ENCODE measurements at regions not wholly inside any gene's neighbourhood (a gene's known extent, or its start where the extent isn't known, plus 50 kb on each side); places are given as distances from the start of the nearest gene placed in this dataset.

DNA sequence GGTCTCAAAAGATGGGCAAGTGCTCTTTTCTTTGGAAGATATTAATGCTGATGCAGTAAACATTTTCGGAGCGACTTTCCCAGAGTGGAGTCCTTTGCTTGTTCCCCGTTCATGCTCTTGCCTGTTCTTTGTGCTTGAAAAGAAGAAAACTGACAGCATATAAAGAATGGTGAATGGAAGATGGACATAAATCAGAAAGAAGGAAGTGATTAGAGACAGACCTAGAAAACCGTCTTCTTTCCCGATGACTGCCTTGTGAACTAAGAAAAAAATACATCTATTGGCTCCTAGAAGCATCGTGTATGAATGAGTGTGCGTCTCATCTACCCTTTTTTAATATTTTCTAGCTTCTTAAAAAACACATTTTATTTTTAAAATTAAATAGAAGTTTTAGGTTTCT, 740.1 kb upstream of the FANCL start:
- TF ChIP-seq, protein P1, sequence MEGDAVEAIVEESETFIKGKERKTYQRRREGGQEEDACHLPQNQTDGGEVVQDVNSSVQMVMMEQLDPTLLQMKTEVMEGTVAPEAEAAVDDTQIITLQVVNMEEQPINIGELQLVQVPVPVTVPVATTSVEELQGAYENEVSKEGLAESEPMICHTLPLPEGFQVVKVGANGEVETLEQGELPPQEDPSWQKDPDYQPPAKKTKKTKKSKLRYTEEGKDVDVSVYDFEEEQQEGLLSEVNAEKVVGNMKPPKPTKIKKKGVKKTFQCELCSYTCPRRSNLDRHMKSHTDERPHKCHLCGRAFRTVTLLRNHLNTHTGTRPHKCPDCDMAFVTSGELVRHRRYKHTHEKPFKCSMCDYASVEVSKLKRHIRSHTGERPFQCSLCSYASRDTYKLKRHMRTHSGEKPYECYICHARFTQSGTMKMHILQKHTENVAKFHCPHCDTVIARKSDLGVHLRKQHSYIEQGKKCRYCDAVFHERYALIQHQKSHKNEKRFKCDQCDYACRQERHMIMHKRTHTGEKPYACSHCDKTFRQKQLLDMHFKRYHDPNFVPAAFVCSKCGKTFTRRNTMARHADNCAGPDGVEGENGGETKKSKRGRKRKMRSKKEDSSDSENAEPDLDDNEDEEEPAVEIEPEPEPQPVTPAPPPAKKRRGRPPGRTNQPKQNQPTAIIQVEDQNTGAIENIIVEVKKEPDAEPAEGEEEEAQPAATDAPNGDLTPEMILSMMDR (IDR thresholded peaks at IDR 0.05) = no peak
- no peak for TF ChIP-seq POLR2A (IDR thresholded peaks at IDR 0.05)
- TF ChIP-seq POLR2AphosphoS5 (IDR thresholded peaks at IDR 0.05) = no peak
- Histone ChIP-seq H3K4me1 (peaks cover 0 to 3% of the 10 kb centered on the region in 2 donors), H3K36me3 (no peaks in the 10 kb centered on the region), H3K27me3 (no peaks in the 10 kb centered on the region), H3K9me3 (no peaks in the 10 kb centered on the region), H3K27ac (no peak overlapping the region), H3K4me3 (no peak overlapping the region)
- DNase-seq (ENCODE audit: low spot score in 2 of 2) = no peak
- intact Hi-C loops (cut with DNase I; ENCODE audit: low total_unique reads) = no loop called here

DNA sequence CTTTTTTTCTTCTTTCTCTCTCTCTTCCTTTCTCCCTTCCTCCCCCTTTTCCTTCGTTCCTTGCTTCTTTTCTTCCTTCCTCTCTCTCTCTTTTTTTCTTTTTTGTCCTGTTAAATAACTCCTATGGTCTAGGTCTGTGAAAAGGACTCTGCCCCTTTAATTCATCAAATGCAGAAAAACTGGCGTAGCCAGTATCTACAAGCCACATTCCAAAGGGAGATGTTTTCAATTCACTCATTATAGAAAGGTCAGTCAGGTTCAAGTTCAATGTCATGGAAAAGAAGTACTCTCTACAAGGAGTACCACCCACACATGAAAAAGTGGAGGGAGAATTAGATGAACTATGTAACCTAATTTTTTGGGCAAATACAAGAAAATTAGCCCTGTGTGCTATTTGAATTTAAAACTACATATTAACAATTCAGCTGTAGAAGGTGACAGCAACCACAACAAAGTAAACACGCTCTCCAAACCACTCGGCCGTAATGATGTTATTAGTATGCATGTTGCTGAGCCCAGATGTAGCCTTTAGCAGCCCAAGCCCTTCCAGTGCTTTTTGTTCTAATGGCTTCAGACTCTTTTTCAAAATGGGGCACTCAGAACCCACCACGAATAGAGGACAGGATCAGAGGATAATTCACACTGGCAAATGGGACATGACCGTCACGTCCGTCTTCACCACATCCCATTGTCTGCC, 735.4 kb upstream of the FANCL start:
- Histone ChIP-seq H3K27ac (no peak overlapping the region), H3K4me3 (no peak overlapping the region), H3K9me3 (no peaks in the 10 kb centered on the region), H3K4me1 (peaks cover 0 to 3% of the 10 kb centered on the region in 2 donors), H3K36me3 (no peaks in the 10 kb centered on the region), H3K27me3 (no peaks in the 10 kb centered on the region)
- TF ChIP-seq, protein P1 (IDR thresholded peaks at IDR 0.05) = no peak
- TF ChIP-seq POLR2A (IDR thresholded peaks at IDR 0.05) (no peak), POLR2AphosphoS5 (IDR thresholded peaks at IDR 0.05) (no peak)
- DNase-seq (ENCODE audit: low spot score in 2 of 2) = no peak
- intact Hi-C loops (cut with DNase I; ENCODE audit: low total_unique reads) = loop anchor here (10.0 kb wide), 1 partner anchor 168 kb away; no protein-coding TSS in a partner anchor

DNA sequence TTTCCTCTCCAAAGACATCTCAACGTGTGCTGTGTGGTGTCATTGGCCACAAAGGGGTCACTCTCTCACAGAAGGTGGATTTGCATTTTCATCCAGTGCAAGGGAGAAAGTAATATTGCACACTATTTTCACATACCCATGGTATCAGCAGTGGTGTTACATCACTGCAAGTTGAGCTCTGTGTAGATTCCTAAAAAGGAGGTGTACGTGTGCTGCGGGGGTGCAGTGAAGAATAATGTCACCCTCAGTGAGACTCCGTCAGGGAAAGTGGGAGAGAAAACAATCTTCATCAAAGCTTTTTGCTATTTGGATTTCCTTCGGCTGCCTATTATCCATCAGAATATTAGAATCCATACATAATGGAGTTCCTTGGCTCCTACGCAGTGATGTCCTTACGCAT, 733.8 kb upstream of the FANCL start:
- TF ChIP-seq POLR2A (IDR thresholded peaks at IDR 0.05) (no peak), POLR2AphosphoS5 (IDR thresholded peaks at IDR 0.05) (no peak)
- TF ChIP-seq, protein P1 (IDR thresholded peaks at IDR 0.05) = no peak
- Histone ChIP-seq H3K36me3 (no peaks in the 10 kb centered on the region), H3K9me3 (no peaks in the 10 kb centered on the region), H3K4me3 (no peak overlapping the region), H3K27me3 (no peaks in the 10 kb centered on the region), H3K27ac (no peak overlapping the region), H3K4me1 (peaks cover 0 to 3% of the 10 kb centered on the region in 2 donors)
- intact Hi-C loops (cut with DNase I; ENCODE audit: low total_unique reads) = loop anchor here (10.0 kb wide), 1 partner anchor 170 kb away; no protein-coding TSS in a partner anchor
- DNase-seq (ENCODE audit: low spot score in 2 of 2) = no peak

DNA sequence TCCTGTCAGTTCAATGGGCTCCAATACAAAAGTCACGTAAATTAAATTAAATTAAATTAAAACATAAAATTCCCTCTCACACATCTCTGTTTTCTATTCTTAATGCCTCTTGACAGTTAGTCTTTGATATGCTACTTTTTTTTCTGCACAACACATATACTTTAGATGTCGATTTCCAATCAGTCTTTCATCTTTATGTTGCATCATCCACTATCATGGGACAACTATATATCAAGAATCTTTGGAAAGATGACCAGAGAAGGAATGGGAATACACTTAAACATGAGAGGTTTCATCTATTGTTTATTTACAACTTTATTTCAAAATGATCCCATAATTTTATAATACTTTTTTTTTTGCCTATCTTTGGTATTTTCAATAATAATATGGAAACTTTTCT, 733.3 kb upstream of the FANCL start:
- H3K4me1 ChIP-seq = peaks cover 0 to 3% of the 10 kb centered on the region in 2 donors
- intact Hi-C loops (cut with DNase I; ENCODE audit: low total_unique reads) = loop anchor here (10.0 kb wide), 1 partner anchor 170 kb away; no protein-coding TSS in a partner anchor
- TF ChIP-seq POLR2A (IDR thresholded peaks at IDR 0.05) = no peak

DNA sequence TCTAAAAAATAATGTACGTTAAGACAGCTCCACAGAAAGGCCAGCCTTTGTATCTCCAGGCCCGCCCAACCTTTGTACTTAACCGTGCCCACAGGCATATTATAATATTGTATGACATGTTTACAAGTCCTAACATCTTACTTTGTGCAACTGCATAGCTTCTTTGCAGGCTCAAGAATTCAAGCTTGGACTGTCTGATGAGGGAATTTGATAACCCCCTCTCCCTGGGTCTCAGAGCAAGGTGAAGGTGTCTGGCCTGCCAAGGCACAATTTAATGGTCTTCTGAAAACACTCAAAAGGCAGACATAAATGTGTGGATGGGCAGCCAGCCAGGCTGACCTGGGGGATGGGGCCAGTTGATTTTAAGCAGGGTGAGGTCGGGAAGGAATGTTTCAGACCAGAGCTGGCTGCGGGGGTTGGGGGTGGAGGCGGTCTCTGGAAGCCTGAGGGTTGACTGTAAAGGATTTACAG, 732.7 kb upstream of the FANCL start:
- peaks cover 0 to 3% of the 10 kb centered on the region in 2 donors for H3K4me1 ChIP-seq
- H3K4me3 ChIP-seq = no peak overlapping the region
- no peaks in the 10 kb centered on the region for H3K27me3 ChIP-seq
- intact Hi-C loops (cut with DNase I; ENCODE audit: low total_unique reads) = loop anchor here (10.0 kb wide), 1 partner anchor 171 kb away; no protein-coding TSS in a partner anchor
- H3K9me3 ChIP-seq = no peaks in the 10 kb centered on the region
- DNase-seq (ENCODE audit: low spot score in 2 of 2) = no peak
- H3K27ac ChIP-seq = no peak overlapping the region
- TF ChIP-seq POLR2AphosphoS5 (IDR thresholded peaks at IDR 0.05) = no peak
- no peak for TF ChIP-seq POLR2A (IDR thresholded peaks at IDR 0.05)
- TF ChIP-seq, protein P1 (IDR thresholded peaks at IDR 0.05) = no peak
- H3K36me3 ChIP-seq = no peaks in the 10 kb centered on the region

More for the DNA sequence above, 733.3 kb upstream of the FANCL start:
- Histone ChIP-seq H3K36me3 (no peaks in the 10 kb centered on the region), H3K4me3 (no peak overlapping the region), H3K27ac (no peak overlapping the region), H3K27me3 (no peaks in the 10 kb centered on the region), H3K9me3 (no peaks in the 10 kb centered on the region)
- DNase-seq (ENCODE audit: low spot score in 2 of 2) = no peak
